Occipital lobe (tissue), 1 donor: ENCODE measurements at regions not wholly inside any gene's neighbourhood (a gene's known extent, or its start where the extent isn't known, plus 50 kb on each side); places are given as distances from the start of the nearest gene placed in this dataset.
A peak's percentile ranks its signal among the peaks of the same experiment; 100 is the strongest.

Source experiments
- DNase-seq: peaks from one replicate; lab custom pipeline; 2025; lab: John Stamatoyannopoulos, UW

- DNase-seq, result no peak
These were observed 83.8 kb downstream of the AXIN2 start for GRCh38 chr17:65477600-65477999.

DNA sequence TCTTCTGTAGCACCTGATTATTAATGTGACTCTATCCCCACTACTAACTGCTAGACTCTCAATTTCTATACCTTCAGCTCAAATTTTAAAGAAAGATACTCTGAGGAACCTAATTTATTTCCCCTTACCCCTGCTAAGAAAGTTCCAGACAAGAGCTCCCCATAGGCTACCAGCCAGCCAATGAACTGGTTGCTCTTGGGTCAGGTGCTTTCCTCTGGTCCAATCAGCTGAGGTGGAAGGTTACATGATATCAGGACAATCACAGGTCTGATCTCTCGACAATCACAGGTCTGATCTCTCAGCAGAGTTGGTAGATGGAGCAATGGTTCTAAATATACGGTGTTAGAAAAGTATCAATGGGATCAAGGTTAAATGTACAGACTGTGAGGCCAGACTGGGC lies 86.8 kb downstream of the AXIN2 start:
- no peak for DNase-seq

- DNase-seq, result no peak
These were observed 87.5 kb downstream of the AXIN2 start for GRCh38 chr17:65473985-65474384.

DNA sequence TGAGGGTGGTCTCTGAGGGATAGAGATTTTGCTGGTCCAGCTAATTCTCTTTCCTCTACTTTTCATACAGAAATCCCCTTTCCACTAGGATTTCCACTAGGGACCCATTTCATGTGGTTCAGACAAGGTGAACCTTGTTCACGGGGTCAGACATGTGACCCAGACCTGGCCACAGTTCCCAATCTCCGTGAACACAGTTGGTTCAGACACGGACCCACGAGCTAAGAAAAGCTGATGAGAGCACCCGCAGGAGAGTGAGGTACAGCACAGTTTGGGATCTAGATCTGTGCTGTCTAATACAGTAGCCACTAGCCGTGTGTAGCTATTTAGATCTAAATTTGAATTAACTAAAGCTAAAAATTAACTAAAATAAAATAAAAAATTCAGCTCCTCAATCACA lies 88.1 kb downstream of the AXIN2 start:
- no peak for DNase-seq

- DNase-seq, result peak; percentile 2
These were observed 88.7 kb downstream of the AXIN2 start for GRCh38 chr17:65472666-65473309.

DNA sequence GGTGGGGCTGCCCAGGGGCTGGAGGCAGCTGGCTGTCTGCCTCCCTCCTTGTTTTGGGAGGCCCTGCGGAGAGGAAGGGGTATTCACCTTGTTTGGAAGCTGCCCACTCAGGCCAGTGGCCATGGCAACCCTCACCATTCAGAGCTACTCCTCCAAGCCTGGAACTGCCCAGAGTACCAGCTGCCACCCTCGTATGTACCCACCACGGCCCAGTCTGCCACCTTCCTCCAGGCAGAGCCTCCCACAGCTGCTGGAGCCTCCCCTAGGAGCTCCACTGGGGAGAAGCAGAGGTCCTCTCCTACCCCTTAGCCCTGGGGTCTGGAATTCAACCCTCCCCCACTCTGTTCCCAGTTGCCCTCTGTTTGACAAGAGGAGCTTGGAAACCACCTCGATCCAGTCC lies 90.7 kb downstream of the AXIN2 start:
- no peak for DNase-seq

- no peak for DNase-seq
These were observed 93.1 kb downstream of the AXIN2 start for GRCh38 chr17:65468321-65468720.

GRCh38 chr17:65467156-65467555 lies 94.3 kb downstream of the AXIN2 start:
- no peak for DNase-seq

DNA sequence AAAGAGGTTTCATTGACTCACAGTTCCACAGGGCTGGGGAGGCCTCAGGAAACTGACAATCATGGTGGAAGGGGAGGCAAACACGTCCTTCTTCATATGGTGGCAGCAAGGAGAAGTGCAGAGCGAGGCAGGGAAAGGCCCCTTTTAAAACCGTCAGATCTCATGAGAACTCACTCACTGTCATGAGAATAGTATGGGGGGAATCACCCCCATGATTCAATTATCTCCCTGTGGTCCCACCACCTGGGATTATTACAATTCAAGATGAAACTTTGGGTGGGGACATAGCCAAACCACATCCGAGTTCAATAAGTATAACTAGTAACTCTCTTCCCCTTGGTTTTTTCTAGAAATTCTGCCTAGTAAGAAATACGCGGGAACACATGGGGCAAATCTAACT lies 94.9 kb downstream of the AXIN2 start:
- no peak for DNase-seq

DNA sequence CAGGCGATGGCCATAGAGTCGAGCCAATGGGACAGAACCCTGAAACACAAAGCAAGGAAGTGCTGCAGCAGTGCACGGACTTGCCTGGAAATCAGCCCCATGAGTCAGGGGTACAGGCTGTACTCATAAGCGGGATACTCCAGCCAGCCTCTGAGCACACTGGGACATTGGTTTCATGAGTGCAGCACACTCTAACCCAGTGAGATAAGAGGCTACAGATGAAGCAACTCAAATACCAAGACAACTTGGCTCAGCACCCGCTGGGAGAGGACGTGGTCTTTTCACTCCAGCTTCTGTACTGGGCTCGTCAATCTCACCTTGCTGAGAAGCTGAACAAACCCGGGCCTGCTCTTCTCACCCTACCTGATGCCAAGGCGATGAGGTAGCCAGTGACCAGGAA lies 98.2 kb downstream of the AXIN2 start:
- no peak for DNase-seq

GRCh38 chr17:65459677-65460347 lies 101.6 kb downstream of the AXIN2 start:
- DNase-seq, result no peak

GRCh38 chr17:65457635-65458257 lies 103.7 kb downstream of the AXIN2 start:
- DNase-seq, result no peak

GRCh38 chr17:65457183-65457582 lies 104.3 kb downstream of the AXIN2 start:
- DNase-seq, result no peak

DNA sequence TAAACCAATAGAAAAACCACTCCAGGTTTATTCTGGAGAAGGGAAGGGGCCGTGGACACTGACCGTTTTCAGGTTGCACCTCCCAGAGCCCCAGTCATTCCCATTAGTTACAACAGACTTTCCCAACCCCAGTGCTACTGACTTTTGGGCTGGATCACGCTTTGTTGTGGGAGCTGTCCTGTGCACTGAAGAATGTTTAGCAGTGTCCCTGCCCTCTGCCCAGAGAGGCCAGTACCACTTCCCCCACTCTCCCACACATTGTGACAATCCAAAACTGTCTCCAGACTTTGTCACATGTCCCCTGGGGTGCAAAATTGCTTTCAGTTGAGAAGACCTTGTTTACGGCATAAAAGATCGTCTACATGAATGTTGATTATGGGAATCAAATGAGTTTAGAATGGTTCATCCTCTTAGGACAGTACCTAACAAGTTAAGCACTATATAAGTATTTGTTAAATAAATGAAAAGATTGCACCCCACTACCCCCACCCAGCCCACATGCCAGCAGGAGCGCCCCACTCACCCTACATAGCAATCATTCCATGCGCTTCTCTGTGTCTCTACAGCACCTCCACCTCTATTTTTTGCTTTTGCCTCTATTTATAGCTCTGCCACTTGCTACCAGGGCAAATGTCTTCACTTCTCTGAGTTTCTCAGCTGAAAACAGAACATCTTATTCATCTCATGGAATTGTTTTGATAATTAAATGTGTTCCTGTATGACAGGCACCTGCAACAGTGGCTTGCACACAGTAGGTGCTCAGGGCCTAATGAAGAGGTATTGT lies 104.9 kb downstream of the AXIN2 start:
- DNase-seq, result no peak

DNA sequence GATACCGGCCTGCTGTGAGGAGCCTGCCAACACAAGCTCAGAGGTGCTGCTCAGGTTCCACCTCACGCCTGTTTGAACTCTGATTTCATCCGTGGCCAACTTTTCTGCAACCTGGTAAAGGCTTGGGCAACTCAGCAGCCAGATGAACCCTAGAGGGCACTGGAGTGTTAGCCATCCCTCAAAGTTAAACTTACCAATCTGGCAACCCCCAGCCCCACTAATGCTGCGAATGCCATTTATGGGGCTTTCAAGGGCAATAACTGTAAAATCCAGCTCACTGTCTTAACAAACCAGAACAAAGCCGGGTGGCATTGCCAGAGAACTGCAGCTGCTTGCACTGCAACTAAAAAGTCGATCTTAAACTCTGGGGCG lies 105.5 kb downstream of the AXIN2 start:
- DNase-seq, result no peak

- no peak for DNase-seq
These were observed 106.1 kb downstream of the AXIN2 start for GRCh38 chr17:65455154-65455971.

- no peak for DNase-seq
These were observed 108.1 kb downstream of the AXIN2 start for GRCh38 chr17:65453204-65453931.

DNA sequence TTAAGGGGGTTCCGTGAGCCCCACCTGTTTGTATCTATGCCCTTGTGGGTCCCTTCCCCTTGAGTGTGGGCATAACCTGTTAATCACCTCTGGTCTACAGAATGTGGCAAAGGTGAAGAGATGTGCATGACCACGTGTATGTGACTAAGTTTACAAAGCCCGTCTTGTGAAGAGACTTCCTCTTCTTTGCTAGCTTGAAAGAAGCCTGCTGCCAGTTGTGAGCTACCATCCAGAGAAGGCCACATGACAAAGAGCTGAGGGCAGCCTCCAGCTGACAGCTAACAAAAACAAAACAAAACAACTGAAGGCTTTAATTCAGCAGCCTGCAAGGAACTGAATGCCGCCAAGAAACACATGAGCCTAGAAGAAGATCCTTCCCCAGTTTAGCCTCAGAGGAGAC lies 112.0 kb downstream of the AXIN2 start:
- DNase-seq, result no peak

GRCh38 chr17:65447823-65448222 lies 113.6 kb downstream of the AXIN2 start:
- no peak for DNase-seq

DNA sequence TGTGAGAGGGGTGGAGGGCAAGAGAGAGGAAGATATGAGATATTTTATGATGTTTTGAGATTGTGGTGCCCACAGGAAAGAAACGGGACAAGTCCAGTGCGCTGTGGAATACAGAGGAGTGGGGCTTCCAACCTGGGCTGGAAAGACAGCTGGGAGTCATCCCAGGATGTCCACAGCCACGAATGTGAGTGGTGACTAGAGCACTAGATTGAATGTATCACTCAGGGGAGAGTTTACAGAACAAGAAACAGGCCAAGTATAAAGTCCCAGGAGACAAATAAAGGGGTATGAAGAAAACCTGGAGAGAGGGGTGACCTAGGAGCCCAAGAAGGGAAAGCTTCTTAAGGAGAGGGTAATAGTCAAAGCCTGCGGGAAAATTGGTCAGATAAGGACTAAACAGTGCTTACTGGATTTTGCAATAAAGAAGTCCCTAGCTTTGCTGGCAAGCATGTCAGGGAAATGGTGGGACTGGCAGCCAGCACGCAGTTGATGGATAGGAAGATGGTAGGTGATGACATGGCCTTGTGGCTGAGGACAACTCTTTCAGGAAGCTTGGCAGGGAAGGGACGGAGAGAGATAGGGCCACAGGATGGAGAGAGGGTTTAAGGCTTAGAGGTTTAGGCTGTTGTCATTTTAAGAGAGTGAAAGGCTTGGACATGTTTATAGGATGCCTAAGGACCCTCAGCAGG lies 114.5 kb downstream of the AXIN2 start:
- no peak for DNase-seq
